Activated CD4-positive, alpha-beta T cell treated with anti-CD3 and anti-CD28 coated beads, Interleukin-2, amount 10 ng/mL, durations not matched to agents 24 days and 14 days (primary cell): ENCODE measurements at regions not wholly inside any gene's neighbourhood (a gene's known extent, or its start where the extent isn't known, plus 50 kb on each side); places are given as distances from the start of the nearest gene placed in this dataset.

Source experiments
- DNase-seq: peaks from one replicate; pipeline ENCODE4 v3.0.0; 2022
- H3K27ac Mint-ChIP-seq: one replicate; pipeline ENCODE4 v1.8.0; 2022; ENCODE audit warnings: mild to moderate bottlenecking, mixed read lengths
- H3K27me3 Mint-ChIP-seq: one replicate; pipeline ENCODE4 v1.8.0; 2022; ENCODE audit warnings: mixed read lengths
- H3K36me3 Mint-ChIP-seq: one replicate; pipeline ENCODE4 v1.8.0; 2022; ENCODE audit warnings: low read depth, mild to moderate bottlenecking, mixed read lengths
- H3K4me1 Mint-ChIP-seq: one replicate; pipeline ENCODE4 v1.8.0; 2021; ENCODE audit warnings: mixed read lengths
- H3K4me3 Mint-ChIP-seq: one replicate; pipeline ENCODE4 v1.8.0; 2022; ENCODE audit warnings: mild to moderate bottlenecking, moderate library complexity, mixed read lengths
- H3K9me3 Mint-ChIP-seq: one replicate; pipeline ENCODE4 v1.8.0; 2021; ENCODE audit warnings: mixed read lengths
- intact Hi-C: fragments of 100-400 bp; cut with micrococcal nuclease; formaldehyde crosslinking; loops from one replicate; pipeline ENCODE4 v1.15.1; 2023

- H3K9me3 Mint-ChIP-seq: peaks cover 3% of the 10 kb centered on the region
- intact Hi-C loops: no loop called here
- peaks cover 20% of the 10 kb centered on the region for H3K4me1 Mint-ChIP-seq
- H3K27me3 Mint-ChIP-seq: no peaks in the 10 kb centered on the region
- DNase-seq: peak; percentile 20
- no peak overlapping the region for H3K27ac Mint-ChIP-seq
- H3K4me3 Mint-ChIP-seq: no peak overlapping the region
- peaks cover 2% of the 10 kb centered on the region for H3K36me3 Mint-ChIP-seq
Measured at GRCh38 chr13:22047082-22047784, 376.4 kb downstream of the FGF9 start.

- H3K4me1 Mint-ChIP-seq: peaks cover 20% of the 10 kb centered on the region
Measured at GRCh38 chr13:22047785-22048104, 376.9 kb downstream of the FGF9 start.

GRCh38 chr13:22049384-22049783 lies 378.5 kb downstream of the FGF9 start:
- DNase-seq: no peak
- H3K4me3 Mint-ChIP-seq: no peak overlapping the region
- peaks cover 3% of the 10 kb centered on the region for H3K9me3 Mint-ChIP-seq
- H3K27ac Mint-ChIP-seq: no peak overlapping the region
- peaks cover 2% of the 10 kb centered on the region for H3K36me3 Mint-ChIP-seq
- peaks cover 12% of the 10 kb centered on the region for H3K4me1 Mint-ChIP-seq
- intact Hi-C loops: no loop called here
- H3K27me3 Mint-ChIP-seq: no peaks in the 10 kb centered on the region

More at GRCh38 chr13:22047785-22048104, 376.9 kb downstream of the FGF9 start:
- intact Hi-C loops: no loop called here
- no peak overlapping the region for H3K4me3 Mint-ChIP-seq
- H3K27ac Mint-ChIP-seq: no peak overlapping the region
- H3K27me3 Mint-ChIP-seq: no peaks in the 10 kb centered on the region
- peak; percentile 39 for DNase-seq
- peaks cover 2% of the 10 kb centered on the region for H3K36me3 Mint-ChIP-seq
- peaks cover 3% of the 10 kb centered on the region for H3K9me3 Mint-ChIP-seq

- DNase-seq: no peak
- Mint-ChIP-seq H3K9me3 (peaks cover 3% of the 10 kb centered on the region), H3K4me3 (no peak overlapping the region), H3K36me3 (no peaks in the 10 kb centered on the region), H3K27me3 (no peaks in the 10 kb centered on the region), H3K27ac (no peak overlapping the region), H3K4me1 (peaks cover 9% of the 10 kb centered on the region)
- intact Hi-C loops: no loop called here
Measured at GRCh38 chr13:22050951-22051563, 380.2 kb downstream of the FGF9 start.

- intact Hi-C loops: no loop called here
- Mint-ChIP-seq H3K27me3 (no peaks in the 10 kb centered on the region), H3K36me3 (no peaks in the 10 kb centered on the region), H3K9me3 (no peaks in the 10 kb centered on the region), H3K4me1 (peaks cover 9% of the 10 kb centered on the region), H3K4me3 (no peak overlapping the region), H3K27ac (no peak overlapping the region)
- no peak for DNase-seq
Measured at GRCh38 chr13:22053053-22053452, 382.2 kb downstream of the FGF9 start.

- Mint-ChIP-seq H3K27ac (no peak overlapping the region), H3K27me3 (no peaks in the 10 kb centered on the region), H3K9me3 (peaks cover 3% of the 10 kb centered on the region), H3K4me3 (no peak overlapping the region), H3K36me3 (no peaks in the 10 kb centered on the region), H3K4me1 (peaks cover 17% of the 10 kb centered on the region)
- intact Hi-C loops: no loop called here
- DNase-seq: no peak
Measured at GRCh38 chr13:22055259-22055658, 384.4 kb downstream of the FGF9 start.

DNA sequence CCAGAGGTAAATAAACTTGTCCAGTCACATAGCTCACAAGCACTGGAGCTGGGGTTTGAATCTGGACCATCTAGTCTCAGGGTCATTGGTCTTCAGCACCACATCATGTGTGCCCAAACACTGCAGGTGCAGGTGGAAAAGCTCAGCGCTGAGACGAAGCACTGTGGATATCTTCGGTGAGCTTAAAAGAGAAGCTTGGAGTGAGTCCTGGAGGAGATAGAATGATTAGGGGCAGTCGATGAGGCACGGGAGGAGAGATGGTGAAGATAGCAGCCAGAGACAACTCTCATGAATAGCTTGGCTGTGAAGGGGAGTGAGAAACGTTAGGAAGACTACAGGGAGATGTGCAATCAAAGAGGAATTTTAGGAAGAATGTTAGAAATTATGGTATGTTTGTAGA lies 389.3 kb downstream of the FGF9 start:
- Mint-ChIP-seq H3K4me3 (peak overlapping the region; percentile 4), H3K27me3 (no peaks in the 10 kb centered on the region), H3K4me1 (peaks cover 51% of the 10 kb centered on the region), H3K9me3 (peaks cover 3% of the 10 kb centered on the region), H3K36me3 (peaks cover 2% of the 10 kb centered on the region), H3K27ac (peak overlapping the region; percentile 18)
- intact Hi-C loops: loop anchor here (2.0 to 10.0 kb wide), 6 partner anchors 17 to 455 kb away; partner anchors contain the start of genes FGF9 and MICU2
- DNase-seq: peak; percentile 48

- peak overlapping the region; percentile 74 for H3K4me3 Mint-ChIP-seq
- H3K9me3 Mint-ChIP-seq: peaks cover 3% of the 10 kb centered on the region
- H3K27ac Mint-ChIP-seq: peak overlapping the region; percentile 86
- DNase-seq: peak; percentile 77
- peaks cover 54% of the 10 kb centered on the region for H3K4me1 Mint-ChIP-seq
- H3K27me3 Mint-ChIP-seq: no peaks in the 10 kb centered on the region
- intact Hi-C loops: loop anchor here (2.0 to 10.0 kb wide), 6 partner anchors 19 to 457 kb away; partner anchors contain the start of genes FGF9 and MICU2
- peaks cover 6% of the 10 kb centered on the region for H3K36me3 Mint-ChIP-seq
Measured at GRCh38 chr13:22061371-22061805, 390.5 kb downstream of the FGF9 start.

DNA sequence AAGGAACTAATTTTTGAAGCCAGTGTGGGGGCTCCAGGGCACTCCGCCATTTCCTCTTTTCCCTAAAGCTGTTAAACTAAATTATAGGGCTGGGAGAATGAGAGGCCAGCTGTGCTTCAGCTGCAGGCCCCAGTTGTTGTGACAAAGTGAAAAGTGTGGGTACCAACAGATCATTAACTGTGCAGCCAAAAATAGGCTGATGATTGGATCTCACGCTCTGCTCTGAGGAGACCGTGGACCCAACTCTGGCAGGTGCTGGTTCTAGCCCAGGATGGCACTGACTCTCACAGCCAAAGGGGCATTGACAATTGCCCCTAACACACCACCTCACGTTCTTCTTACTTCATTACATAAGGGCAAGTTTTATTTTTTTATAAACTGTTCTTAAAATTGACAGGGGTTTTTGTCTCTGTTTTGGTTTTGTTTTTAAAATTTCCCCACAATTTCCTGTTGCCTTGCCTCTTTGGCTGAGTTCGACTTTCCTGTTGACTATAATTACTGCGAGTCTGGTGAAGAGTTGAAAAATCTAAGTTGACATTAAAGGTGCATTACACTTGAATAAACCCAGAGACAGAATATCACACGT lies 391.0 kb downstream of the FGF9 start:
- peaks cover 54% of the 10 kb centered on the region for H3K4me1 Mint-ChIP-seq
- intact Hi-C loops: loop anchor here (1.0 to 10.0 kb wide), 8 partner anchors 12 to 457 kb away; partner anchors contain the start of genes FGF9 and MICU2
- no peaks in the 10 kb centered on the region for H3K27me3 Mint-ChIP-seq
- peak overlapping the region; percentile 86 for H3K27ac Mint-ChIP-seq
- H3K4me3 Mint-ChIP-seq: peak overlapping the region; percentile 74
- H3K36me3 Mint-ChIP-seq: peaks cover 7% of the 10 kb centered on the region
- DNase-seq: peak; percentile 77
- peaks cover 6% of the 10 kb centered on the region for H3K9me3 Mint-ChIP-seq

DNA sequence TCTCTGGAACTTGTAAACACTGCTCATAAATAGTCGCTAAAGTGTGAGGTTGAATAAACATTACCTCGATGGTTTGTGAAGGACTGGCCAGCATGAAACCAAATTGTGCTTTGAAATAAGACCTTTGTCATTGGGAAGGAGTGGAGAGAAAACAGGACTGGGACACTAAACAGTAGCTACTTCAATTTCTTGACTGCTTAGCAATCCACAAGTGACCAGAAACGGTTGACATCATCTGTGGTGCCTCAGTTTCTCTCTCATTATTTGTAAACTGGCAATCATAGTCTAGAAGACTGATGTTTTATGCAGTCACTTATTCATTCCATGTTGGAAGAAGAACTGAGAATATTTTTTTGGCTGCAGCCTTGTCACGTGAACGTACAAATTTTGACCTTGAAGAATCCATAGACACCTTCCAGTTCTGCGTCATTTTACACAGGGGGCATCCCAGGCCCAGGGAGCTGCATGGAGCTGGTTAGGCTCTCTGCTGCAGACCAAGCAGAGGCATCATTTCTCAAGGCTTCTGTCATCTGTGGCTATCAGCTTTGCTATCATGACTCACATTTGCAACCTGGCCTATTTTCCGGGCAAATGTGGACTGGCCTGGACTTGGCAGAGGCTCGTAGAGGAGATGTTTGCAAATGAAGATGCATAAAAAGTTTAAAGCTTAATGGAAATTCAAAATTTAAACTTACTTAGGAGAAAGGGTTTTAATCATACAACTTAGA lies 391.8 kb downstream of the FGF9 start:
- H3K27ac Mint-ChIP-seq: peak overlapping the region; percentile 86
- H3K27me3 Mint-ChIP-seq: no peaks in the 10 kb centered on the region
- peaks cover 54% of the 10 kb centered on the region for H3K4me1 Mint-ChIP-seq
- peaks cover 8% of the 10 kb centered on the region for H3K9me3 Mint-ChIP-seq
- intact Hi-C loops: loop anchor here (1.0 to 10.0 kb wide), 7 partner anchors 12 to 458 kb away; partner anchors contain the start of genes FGF9 and MICU2
- no peak for DNase-seq
- peak overlapping the region; percentile 74 for H3K4me3 Mint-ChIP-seq
- H3K36me3 Mint-ChIP-seq: peaks cover 9% of the 10 kb centered on the region

- no peak for DNase-seq
- peaks cover 56% of the 10 kb centered on the region for H3K4me1 Mint-ChIP-seq
- intact Hi-C loops: loop anchor here (5.0 to 10.0 kb wide), 5 partner anchors 36 to 459 kb away; partner anchors contain the start of genes FGF9 and MICU2
- H3K4me3 Mint-ChIP-seq: peak overlapping the region; percentile 19
- peaks cover 12% of the 10 kb centered on the region for H3K36me3 Mint-ChIP-seq
- H3K27ac Mint-ChIP-seq: peak overlapping the region; percentile 18
- peaks cover 9% of the 10 kb centered on the region for H3K9me3 Mint-ChIP-seq
- no peaks in the 10 kb centered on the region for H3K27me3 Mint-ChIP-seq
Measured at GRCh38 chr13:22063416-22064124, 392.7 kb downstream of the FGF9 start.

- Mint-ChIP-seq H3K4me3 (no peak overlapping the region), H3K27me3 (no peaks in the 10 kb centered on the region), H3K9me3 (peaks cover 9% of the 10 kb centered on the region), H3K36me3 (peaks cover 12% of the 10 kb centered on the region), H3K27ac (no peak overlapping the region), H3K4me1 (peaks cover 48% of the 10 kb centered on the region)
- no peak for DNase-seq
- intact Hi-C loops: loop anchor here (5.0 to 10.0 kb wide), 5 partner anchors 38 to 460 kb away; partner anchors contain the start of genes FGF9 and MICU2
Measured at GRCh38 chr13:22064854-22065620, 394.2 kb downstream of the FGF9 start.
